NT2/D1 (cell line): ENCODE measurements at regions not wholly inside any gene's neighbourhood (a gene's known extent, or its start where the extent isn't known, plus 50 kb on each side); places are given as distances from the start of the nearest gene placed in this dataset.

Experiments used
- SUZ12 ChIP-seq: IDR thresholded peaks from 2 replicates; pipeline ENCODE4 v1.6.1; 2011; ENCODE audit not compliant: insufficient read length, insufficient read depth; ENCODE audit errors: extremely low read depth
- YY1 ChIP-seq: IDR thresholded peaks from 2 replicates; pipeline ENCODE4 v1.6.1; 2011; ENCODE audit not compliant: insufficient read length, insufficient read depth
- ZNF274 ChIP-seq: IDR thresholded peaks from 2 replicates; pipeline ENCODE4 v1.6.1; 2011; ENCODE audit warnings: mild to moderate bottlenecking, low read depth, low read length

GRCh38 chr20:39752262-39752876, 790.2 kb downstream of the DHX35 start:
- no peak for TF ChIP-seq YY1
- no peak for TF ChIP-seq ZNF274
- TF ChIP-seq SUZ12 = no peak
